K562 (cell line): ENCODE measurements at regions not wholly inside any gene's neighbourhood (a gene's known extent, or its start where the extent isn't known, plus 50 kb on each side); places are given as distances from the start of the nearest gene placed in this dataset.
"Not testable (repeated sequence)": the region's sequence is repeated elsewhere in the genome, so short reads cannot be mapped to it uniquely, and the experiment has no call there.

ENCODE experiments used
- ATAC-seq: fragments of 200-7000 bp; cut with Tn5 transposase; 3 replicates; pipeline ENCODE4 v1.9.1; 2020; ENCODE audit warnings: moderate library complexity
- BruUV-seq: library from RNA; stranded (reverse); fragments of 400-500 nt; replicated peaks from 2 replicates; lab custom pipeline; 2021; lab: Mats Ljungman, UMichigan
- CTCF ChIA-PET: fragments of 300-600 bp; formaldehyde crosslinking; extraction: SDS; loops from one replicate; lab custom pipeline; 2021; ENCODE audit warnings: low intra/inter-chr PET ratio; lab: Yijun Ruan, JAX
- POLR2A ChIA-PET: fragments of 300-600, 350-650 bp; sonication (Branson Sonifier 250); formaldehyde crosslinking; extraction: SDS; loops from one replicate; lab custom pipeline; 2021; ENCODE audit warnings: antibody characterized with exemption, inconsistent platforms; lab: Yijun Ruan, JAX
- DNase-seq, 4 experiments: peaks; one replicate each; pipeline versions ENCODE4 v3.0.0 to v3.0.0-alpha.2; 2011 to 2018; ENCODE audit warnings: low spot score in 3 of 4, mixed read lengths in 3 of 4; ENCODE audit errors: extremely low read depth in 1 of 4
- FAIRE-seq: peaks from 2 replicates; lab custom pipeline; 2011; peaks lifted over from hg19 to GRCh38; lab: Jason Lieb, UNC
- H2AFZ ChIP-seq: 2 replicates; pipeline ENCODE4 v1.6.0; 2011; ENCODE audit warnings: low read depth, low read length, control low read depth, inconsistent platforms
- H3K27ac ChIP-seq: fragments of 200-600 bp; 3 replicates; pipeline ENCODE4 v1.8.0; 2011; ENCODE audit warnings: low read depth, mild to moderate bottlenecking, control low read depth, inconsistent platforms, low read length, moderate library complexity, mixed read lengths; ENCODE audit errors: extremely low read depth
- H3K27me3 ChIP-seq, 2 experiments: fragments of 300-600 bp in 1 of 2; 2 replicates in 1 of 2; 3 replicates in 1 of 2; pipeline versions ENCODE4 v1.6.0 to v1.8.0; 2011; ENCODE audit warnings: inconsistent platforms in 2 of 2, low read length in 2 of 2, mild to moderate bottlenecking in 1 of 2, mixed read lengths in 1 of 2, moderate library complexity in 1 of 2; ENCODE audit not compliant: control insufficient read depth in 2 of 2, insufficient read depth in 2 of 2
- H3K36me3 ChIP-seq: fragments of 300-600 bp; 3 replicates; pipeline ENCODE4 v1.8.0; 2011; ENCODE audit warnings: mild to moderate bottlenecking, low read length, inconsistent platforms; ENCODE audit not compliant: control insufficient read depth, insufficient read depth
- H3K4me1 ChIP-seq, 2 experiments: fragments of 200-600 bp in 1 of 2; replicated peaks in 1 of 2; 2 replicates in 1 of 2; 3 replicates in 1 of 2; pipeline versions ENCODE4 v1.5.1 to v1.8.0; 2011; ENCODE audit warnings: inconsistent platforms in 2 of 2, low read length in 2 of 2, mild to moderate bottlenecking in 1 of 2, mixed read lengths in 1 of 2, moderate library complexity in 1 of 2; ENCODE audit not compliant: control insufficient read depth in 2 of 2, insufficient read depth in 2 of 2
- H3K4me2 ChIP-seq: 2 replicates; pipeline ENCODE4 v1.6.1; 2011; ENCODE audit warnings: low read length, control low read depth, inconsistent platforms, mixed read lengths; ENCODE audit not compliant: insufficient read depth
- H3K4me3 ChIP-seq: fragments of 200-600 bp; sonication (generic), shearing (Covaris generic); 2 replicates; pipeline ENCODE4 v1.5.1; 2016; ENCODE audit warnings: control low read depth, inconsistent platforms
- H3K79me2 ChIP-seq: fragments of 200-600 bp; 3 replicates; pipeline ENCODE4 v1.8.0; 2011; ENCODE audit warnings: low read length, inconsistent platforms; ENCODE audit not compliant: control insufficient read depth, insufficient read depth
- H3K9ac ChIP-seq, 2 experiments: 2 replicates each; pipeline versions ENCODE4 v1.6.0 to v1.6.1; 2011; ENCODE audit warnings: low read depth in 2 of 2, low read length in 2 of 2, control low read depth in 1 of 2, inconsistent platforms in 1 of 2, mild to moderate bottlenecking in 1 of 2, mixed read lengths in 1 of 2; ENCODE audit not compliant: insufficient read depth in 1 of 2
- H3K9me1 ChIP-seq: one replicate; pipeline ENCODE4 v1.6.0; 2011; ENCODE audit warnings: inconsistent platforms, mild to moderate bottlenecking, low read length, moderate library complexity; ENCODE audit not compliant: control insufficient read depth, insufficient read depth
- H3K9me3 ChIP-seq: replicated peaks from 2 replicates; pipeline ENCODE4 v1.5.1; 2011; ENCODE audit warnings: low read depth, low read length, inconsistent platforms; ENCODE audit not compliant: control insufficient read depth, insufficient read depth
- H4K20me1 ChIP-seq: replicated peaks from 2 replicates; pipeline ENCODE4 v1.6.1; 2011; ENCODE audit warnings: low read length, inconsistent platforms, mixed read lengths; ENCODE audit not compliant: control insufficient read depth, insufficient read depth
- GABPB2 ChIP-seq: fragments of 250-450 bp; sonication (Bioruptor Pico); conservative IDR thresholded peaks from 2 replicates; pipeline ENCODE4 v1.5.1; 2021; ENCODE audit warnings: mild to moderate bottlenecking
- POLR2AphosphoS5 ChIP-seq: IDR thresholded peaks from 2 replicates; pipeline ENCODE4 v1.6.1; 2011; ENCODE audit warnings: mild to moderate bottlenecking, low read depth, low read length, moderate library complexity; ENCODE audit not compliant: control insufficient read depth, insufficient read depth
- SP2 ChIP-seq: IDR thresholded peaks from 2 replicates; pipeline ENCODE4 v1.6.1; 2011; ENCODE audit warnings: mild to moderate bottlenecking, low read depth, low read length, moderate library complexity; ENCODE audit not compliant: poor library complexity, severe bottlenecking; ENCODE audit errors: extremely low read depth
- whole genome bisulfite sequencing: fragments of 100-300 bp; shearing (Covaris generic); methylation state at CpG from one replicate; pipeline ENCODE4 v1.1.6; 2016; ENCODE audit warnings: low coverage, mixed read lengths; ENCODE audit not compliant: insufficient coverage; ENCODE audit errors: missing lambda C conversion rate; 5-methylcytosine and 5-hydroxymethylcytosine counted together
- in situ Hi-C: fragments of 300-500 bp; cut with MboI; formaldehyde crosslinking; loops from 4 replicates; pipeline ENCODE4 v1.15.0; 2018; ENCODE audit warnings: inconsistent platforms, mixed read lengths
- intact Hi-C: fragments of 100-400 bp; cut with micrococcal nuclease; formaldehyde crosslinking; loops from 2 replicates; pipeline ENCODE4 v1.14.2; 2022
- TF ChIP-seq, protein P1 (sequence below): fragments of 450-650 bp; formaldehyde crosslinking; IDR thresholded peaks from 2 replicates; pipeline ENCODE4 v1.4.0; 2020; ENCODE audit warnings: mild to moderate bottlenecking, moderate library complexity

GRCh38 chr14:61610900-61611299, 84.4 kb upstream of the HIF1A start:
- WGBS: 0% methylated on average over 2 of the region's 2 CpGs
- no peak for TF ChIP-seq POLR2AphosphoS5
- Histone ChIP-seq H4K20me1 (no peaks in the 10 kb centered on the region), H3K4me1 (no peaks in the 10 kb centered on the region), H3K4me3 (no peak overlapping the region), H2AFZ (no peak overlapping the region), H3K9ac (no peak overlapping the region), H3K27me3 (peaks cover 2 to 26% of the 10 kb centered on the region in 2 experiments; a peak in 4 of 5 replicates), H3K36me3 (no peaks in the 10 kb centered on the region), H3K27ac (no peak overlapping the region), H3K9me3 (no peaks in the 10 kb centered on the region), H3K79me2 (no peaks in the 10 kb centered on the region), H3K9me1 (no peaks in the 10 kb centered on the region), H3K4me2 (no peak overlapping the region)
- in situ Hi-C loops: no loop called here
- no peak for FAIRE-seq
- DNase-seq: no peak
- intact Hi-C loops: no loop called here
- ATAC-seq: no peak
- BruUV-seq: no TSS peak
- POLR2A ChIA-PET: interaction anchor here (0.6 kb wide), 1 partner anchor 1363 kb away, joined by 3 read pairs; no protein-coding TSS in a partner anchor
- CTCF ChIA-PET: no interaction called here

DNA sequence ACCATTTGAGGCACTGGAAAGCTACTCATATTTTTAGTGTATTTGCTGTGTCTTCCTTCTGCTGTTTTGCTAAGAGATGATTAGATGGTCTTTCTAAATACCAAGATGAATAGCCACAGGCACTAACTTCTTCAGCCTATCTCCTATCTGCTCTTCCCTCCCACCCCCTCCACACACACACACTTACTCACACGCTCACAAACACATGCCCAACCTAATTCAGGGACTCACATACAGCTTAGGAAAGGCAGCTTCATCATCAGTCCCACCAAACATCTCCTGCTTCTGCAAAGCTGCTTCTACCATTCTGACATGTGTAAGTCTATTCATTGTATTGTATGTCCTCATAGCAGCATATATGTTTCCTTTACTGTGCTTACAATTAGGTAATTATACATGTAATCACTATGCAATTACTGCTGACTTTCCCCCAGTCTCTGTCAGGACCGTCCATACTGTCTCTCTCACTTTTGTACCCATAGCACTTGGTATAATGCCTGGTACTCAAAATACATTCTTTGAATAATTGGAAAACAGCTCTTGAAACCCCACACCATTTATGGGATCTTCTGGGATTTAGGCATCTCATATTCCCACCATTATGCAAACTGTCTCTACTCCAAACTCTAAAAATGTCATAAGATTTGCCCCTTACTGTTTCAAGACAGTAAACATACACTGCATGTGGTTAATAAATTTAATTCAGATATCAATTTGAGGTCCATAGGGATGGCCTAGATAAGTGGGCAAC, 83.3 kb upstream of the HIF1A start:
- DNase-seq: no peak
- H4K20me1 ChIP-seq: no peaks in the 10 kb centered on the region
- TF ChIP-seq GABPB2 (CRISPR knock-in tag): no peak
- TF ChIP-seq, protein P1, sequence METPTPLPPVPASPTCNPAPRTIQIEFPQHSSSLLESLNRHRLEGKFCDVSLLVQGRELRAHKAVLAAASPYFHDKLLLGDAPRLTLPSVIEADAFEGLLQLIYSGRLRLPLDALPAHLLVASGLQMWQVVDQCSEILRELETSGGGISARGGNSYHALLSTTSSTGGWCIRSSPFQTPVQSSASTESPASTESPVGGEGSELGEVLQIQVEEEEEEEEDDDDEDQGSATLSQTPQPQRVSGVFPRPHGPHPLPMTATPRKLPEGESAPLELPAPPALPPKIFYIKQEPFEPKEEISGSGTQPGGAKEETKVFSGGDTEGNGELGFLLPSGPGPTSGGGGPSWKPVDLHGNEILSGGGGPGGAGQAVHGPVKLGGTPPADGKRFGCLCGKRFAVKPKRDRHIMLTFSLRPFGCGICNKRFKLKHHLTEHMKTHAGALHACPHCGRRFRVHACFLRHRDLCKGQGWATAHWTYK (CRISPR knock-in tag): no peak
- no peak for TF ChIP-seq SP2
- H2AFZ ChIP-seq: no peak overlapping the region
- no peaks in the 10 kb centered on the region for H3K36me3 ChIP-seq
- ChIA-PET CTCF (no interaction called here), POLR2A (no interaction called here)
- in situ Hi-C loops (no loop called here), intact Hi-C loops (no loop called here)
- no peak for ATAC-seq
- H3K9me1 ChIP-seq: no peaks in the 10 kb centered on the region
- H3K9me3 ChIP-seq: no peaks in the 10 kb centered on the region
- peaks cover 2 to 26% of the 10 kb centered on the region in 2 experiments; a peak in 4 of 5 replicates for H3K27me3 ChIP-seq
- H3K79me2 ChIP-seq: no peaks in the 10 kb centered on the region
- no peak overlapping the region for H3K27ac ChIP-seq
- H3K4me3 ChIP-seq: no peak overlapping the region
- no peak for FAIRE-seq
- H3K4me2 ChIP-seq: no peak overlapping the region
- WGBS: 5% methylated on average over 2 of the region's 2 CpGs
- no peak overlapping the region for H3K9ac ChIP-seq
- BruUV-seq: no TSS peak
- no peaks in the 10 kb centered on the region for H3K4me1 ChIP-seq

GRCh38 chr14:61613006-61613405, 82.3 kb upstream of the HIF1A start:
- DNase-seq, in situ Hi-C loops, H3K4me1 ChIP-seq, H3K9ac ChIP-seq, BruUV-seq, FAIRE-seq, POLR2A ChIA-PET, H3K9me3 ChIP-seq, H3K36me3 ChIP-seq, H4K20me1 ChIP-seq, H3K9me1 ChIP-seq, H3K4me3 ChIP-seq, H3K27ac ChIP-seq, intact Hi-C loops, H3K79me2 ChIP-seq, ATAC-seq, H2AFZ ChIP-seq, CTCF ChIA-PET, H3K4me2 ChIP-seq: not testable (repeated sequence)
- WGBS: 4% methylated on average over 4 of the region's 4 CpGs
- H3K27me3 ChIP-seq: peaks cover 2 to 17% of the 10 kb centered on the region in 2 experiments; a peak in 4 of 5 replicates
